HG03159 (cell line): ENCODE measurements at regions not wholly inside any gene's neighbourhood (a gene's known extent, or its start where the extent isn't known, plus 50 kb on each side); places are given as distances from the start of the nearest gene placed in this dataset.

Experiments used
- ATAC-seq: cut with Tn5 transposase; IDR thresholded peaks from one replicate; pipeline ENCODE4 v1.9.1; 2021; ENCODE audit warnings: mild to moderate bottlenecking, moderate library complexity; ENCODE audit not compliant: unreplicated experiment

- ATAC-seq, result no peak
Measured at GRCh38 chr3:74510261-74510818, 104.1 kb downstream of the CNTN3 start.

DNA sequence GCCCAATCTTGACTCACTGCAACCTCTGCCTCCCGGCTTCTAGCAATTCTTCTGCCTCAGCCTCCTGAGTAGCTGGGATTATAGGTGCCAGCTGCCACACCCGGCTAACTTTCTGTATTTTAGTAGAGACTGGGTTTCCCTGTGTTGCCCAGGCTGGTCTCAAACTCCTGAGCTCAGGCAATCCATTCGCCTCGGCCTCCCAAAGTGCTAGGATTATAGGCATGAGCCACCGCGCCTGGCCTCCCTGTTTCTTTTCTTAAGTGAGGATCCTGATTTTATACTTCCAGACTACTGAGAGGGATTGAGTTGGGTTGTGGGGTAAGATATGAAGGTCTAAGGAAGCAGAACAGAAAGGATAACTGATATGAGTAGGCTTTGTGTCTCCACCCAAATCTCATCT, 106.8 kb downstream of the CNTN3 start:
- no peak for ATAC-seq

DNA sequence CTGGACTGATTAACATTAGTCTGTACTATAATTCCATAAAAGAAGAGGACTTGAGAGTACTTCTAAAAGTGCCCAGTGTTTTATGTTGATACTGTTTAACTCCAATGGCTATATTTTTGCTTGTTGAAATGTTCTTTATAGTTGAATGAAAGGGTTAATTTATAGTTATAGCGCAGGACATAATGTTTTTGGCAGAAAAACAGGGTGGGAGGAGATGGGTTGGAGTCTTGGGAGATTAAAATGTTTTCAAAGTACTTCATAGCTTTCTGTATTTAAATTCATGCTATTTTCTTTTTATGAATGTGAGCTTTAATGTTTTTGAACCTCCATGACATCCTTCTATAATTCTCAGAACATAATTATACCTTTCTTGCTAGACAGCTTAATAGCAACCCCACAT, 108.2 kb downstream of the CNTN3 start:
- no peak for ATAC-seq

DNA sequence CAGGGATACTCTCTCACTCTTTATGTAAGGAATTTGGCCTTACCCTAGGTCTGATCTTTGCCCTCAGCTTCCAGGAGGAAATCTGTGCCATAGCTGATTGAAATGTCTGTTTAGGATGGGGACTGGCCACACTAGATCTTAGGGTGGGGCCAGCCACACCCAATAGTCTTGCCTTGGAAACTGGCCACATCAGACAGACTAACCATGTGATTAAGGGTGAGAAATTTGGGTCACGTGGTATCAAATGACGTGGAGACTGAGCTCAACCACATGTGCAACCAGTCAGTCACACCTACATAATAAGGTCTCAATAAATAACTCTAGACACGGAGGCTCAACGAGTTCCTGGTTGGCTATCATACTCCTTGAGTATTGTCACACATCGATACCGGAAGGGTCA, 113.5 kb downstream of the CNTN3 start:
- ATAC-seq, result no peak

- no peak for ATAC-seq
Measured at GRCh38 chr3:74500257-74500656, 114.2 kb downstream of the CNTN3 start.

GRCh38 chr3:74491874-74492273, 122.6 kb downstream of the CNTN3 start:
- no peak for ATAC-seq

- ATAC-seq, result no peak
Measured at GRCh38 chr3:74489050-74489792, 125.2 kb downstream of the CNTN3 start.

GRCh38 chr3:74479915-74480314, 134.5 kb downstream of the CNTN3 start:
- no peak for ATAC-seq

GRCh38 chr3:74470313-74470712, 144.1 kb downstream of the CNTN3 start:
- no peak for ATAC-seq

- ATAC-seq, result no peak
Measured at GRCh38 chr3:74469713-74470112, 144.7 kb downstream of the CNTN3 start.

DNA sequence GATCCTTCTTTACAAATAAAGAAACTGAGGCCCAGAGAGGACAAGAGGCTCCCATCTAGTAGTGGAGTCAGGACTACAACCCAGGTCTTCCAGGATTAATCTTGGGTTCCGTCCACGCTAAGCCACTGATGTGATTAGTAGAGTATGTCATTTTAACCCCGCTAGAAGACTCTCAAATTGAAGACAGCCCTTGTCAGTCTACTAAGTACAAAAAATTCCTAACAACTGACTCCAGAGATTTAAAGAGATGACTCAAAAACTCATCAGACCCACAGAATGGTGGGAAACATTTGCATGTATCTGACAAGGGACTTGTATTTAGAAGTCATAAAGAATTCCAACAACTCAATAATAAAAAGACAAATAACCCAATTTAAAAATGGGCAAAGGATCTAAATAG, 145.3 kb downstream of the CNTN3 start:
- ATAC-seq, result no peak

DNA sequence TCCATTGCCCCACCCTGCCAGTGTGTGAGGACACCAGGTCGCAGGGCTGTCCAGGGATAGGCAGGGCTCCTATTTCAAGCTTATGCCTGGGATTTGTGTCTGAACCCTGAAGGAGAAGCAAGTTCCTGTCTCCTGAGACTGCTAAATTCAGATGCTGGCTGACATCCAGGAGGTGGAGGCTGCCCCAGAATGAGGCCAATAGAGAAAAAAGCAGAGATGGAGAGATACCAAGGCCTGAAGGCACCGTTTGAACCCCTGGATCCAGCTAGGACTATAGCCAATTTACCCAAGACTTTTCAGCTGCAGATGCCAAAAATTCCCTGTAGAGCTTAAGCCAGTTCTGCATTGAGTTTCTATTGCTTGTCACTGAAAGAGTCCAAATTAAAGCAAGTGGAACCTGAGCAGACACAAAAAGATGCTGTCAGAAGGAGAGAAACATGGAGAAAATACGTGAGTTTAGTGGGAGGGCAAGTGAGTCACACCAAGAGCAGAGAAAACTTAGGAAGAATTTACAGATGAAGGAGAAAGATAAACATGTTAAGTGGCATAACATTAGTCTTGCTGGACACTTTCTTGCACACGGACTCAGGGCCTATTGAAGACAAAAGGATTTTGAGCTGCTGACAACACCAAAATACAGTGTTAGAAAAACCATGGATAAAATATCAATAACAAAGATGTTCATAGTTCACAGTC, 148.6 kb downstream of the CNTN3 start:
- ATAC-seq, result no peak

DNA sequence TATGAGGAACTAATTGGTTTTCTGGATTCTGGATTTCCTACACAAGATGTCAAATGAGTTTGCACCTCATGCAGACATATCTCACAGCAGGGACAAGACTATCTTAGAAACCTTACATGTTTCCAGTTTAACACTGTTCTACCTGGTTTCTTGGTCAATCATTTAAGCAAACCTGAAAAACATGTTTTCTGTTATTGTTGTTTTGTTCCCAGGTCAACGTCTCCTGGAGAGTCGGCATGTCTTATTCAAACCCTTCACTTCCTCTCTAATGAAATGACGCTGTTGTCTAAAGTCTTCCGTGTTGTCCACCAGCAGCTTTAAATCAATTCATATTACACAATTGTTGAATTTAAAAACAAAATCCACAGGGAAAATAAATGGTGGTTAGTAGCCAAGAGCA, 150.9 kb downstream of the CNTN3 start:
- no peak for ATAC-seq

DNA sequence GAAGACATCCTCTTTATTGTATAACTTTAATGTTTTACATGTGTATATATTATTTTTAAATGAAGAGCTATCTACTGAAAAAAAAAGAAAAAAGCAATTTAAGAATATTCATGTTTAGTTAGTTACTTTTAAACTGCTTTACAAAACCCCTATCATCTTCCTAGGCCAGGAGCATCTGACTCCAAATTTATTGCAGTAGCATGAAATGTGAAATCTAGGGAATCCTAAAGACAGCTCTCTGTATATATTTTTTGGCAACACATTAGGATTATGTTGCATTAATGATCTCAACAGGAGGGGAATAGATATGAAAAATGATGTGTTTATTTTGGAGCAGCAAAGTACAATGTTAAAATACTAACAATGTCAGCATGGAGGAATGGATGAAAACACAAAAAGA, 158.3 kb downstream of the CNTN3 start:
- no peak for ATAC-seq

GRCh38 chr3:74447221-74447620, 167.2 kb downstream of the CNTN3 start:
- no peak for ATAC-seq

- ATAC-seq, result no peak
Measured at GRCh38 chr3:74445541-74445940, 168.9 kb downstream of the CNTN3 start.

DNA sequence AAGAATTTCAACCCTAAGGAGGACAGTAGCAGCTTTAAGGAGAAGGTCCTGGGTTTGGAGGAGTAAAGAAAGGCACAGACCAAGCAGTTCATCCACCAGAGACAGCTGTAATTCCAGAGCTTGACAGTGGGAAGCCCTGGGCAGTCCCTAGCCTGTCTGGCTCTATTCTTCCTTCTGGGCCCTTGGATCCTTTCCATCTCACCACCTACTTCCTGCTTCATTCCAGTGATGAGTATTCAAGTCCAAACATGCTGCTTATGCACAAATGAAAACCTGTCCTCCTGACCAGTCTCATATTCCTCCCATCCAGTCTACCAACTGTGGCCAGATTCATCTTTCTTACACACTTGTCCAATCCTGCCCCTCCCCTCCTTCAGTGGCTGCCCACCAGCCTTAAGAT, 171.4 kb downstream of the CNTN3 start:
- ATAC-seq, result no peak

- ATAC-seq, result no peak
Measured at GRCh38 chr3:74442683-74443082, 171.8 kb downstream of the CNTN3 start.

GRCh38 chr3:74442068-74442467, 172.4 kb downstream of the CNTN3 start:
- ATAC-seq, result no peak

GRCh38 chr3:74436184-74436583, 178.3 kb downstream of the CNTN3 start:
- no peak for ATAC-seq

- ATAC-seq, result no peak
Measured at GRCh38 chr3:74435631-74436030, 178.8 kb downstream of the CNTN3 start.

DNA sequence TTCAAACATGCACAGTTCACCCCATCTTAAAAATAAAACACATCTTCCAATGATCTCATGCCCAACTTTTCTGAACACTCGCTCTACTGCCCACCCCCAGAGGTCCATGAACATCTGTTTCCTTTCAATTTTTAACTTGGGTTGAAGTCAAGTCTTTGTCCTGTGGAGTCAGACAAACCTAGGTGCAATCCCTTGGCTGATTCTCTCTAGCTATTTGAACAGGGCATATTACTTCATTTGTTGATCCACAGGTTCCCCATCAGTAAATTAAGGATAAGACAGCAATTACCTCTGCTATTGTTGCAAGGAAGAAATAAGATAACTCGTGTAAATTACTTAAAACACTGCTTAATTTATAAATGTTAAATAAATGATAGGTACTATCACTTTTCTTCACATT, 180.1 kb downstream of the CNTN3 start:
- no peak for ATAC-seq
